NCI-H446 treated with DMSO at 0.1 percent for 48 hours (cell line): ENCODE measurements at regions not wholly inside any gene's neighbourhood (a gene's known extent, or its start where the extent isn't known, plus 50 kb on each side); places are given as distances from the start of the nearest gene placed in this dataset.
"Not testable (repeated sequence)": the region's sequence is repeated elsewhere in the genome, so short reads cannot be mapped to it uniquely, and the experiment has no call there.

Source experiments
- DNase-seq: peaks from one replicate; lab custom pipeline; 2025; lab: John Stamatoyannopoulos, UW

DNA sequence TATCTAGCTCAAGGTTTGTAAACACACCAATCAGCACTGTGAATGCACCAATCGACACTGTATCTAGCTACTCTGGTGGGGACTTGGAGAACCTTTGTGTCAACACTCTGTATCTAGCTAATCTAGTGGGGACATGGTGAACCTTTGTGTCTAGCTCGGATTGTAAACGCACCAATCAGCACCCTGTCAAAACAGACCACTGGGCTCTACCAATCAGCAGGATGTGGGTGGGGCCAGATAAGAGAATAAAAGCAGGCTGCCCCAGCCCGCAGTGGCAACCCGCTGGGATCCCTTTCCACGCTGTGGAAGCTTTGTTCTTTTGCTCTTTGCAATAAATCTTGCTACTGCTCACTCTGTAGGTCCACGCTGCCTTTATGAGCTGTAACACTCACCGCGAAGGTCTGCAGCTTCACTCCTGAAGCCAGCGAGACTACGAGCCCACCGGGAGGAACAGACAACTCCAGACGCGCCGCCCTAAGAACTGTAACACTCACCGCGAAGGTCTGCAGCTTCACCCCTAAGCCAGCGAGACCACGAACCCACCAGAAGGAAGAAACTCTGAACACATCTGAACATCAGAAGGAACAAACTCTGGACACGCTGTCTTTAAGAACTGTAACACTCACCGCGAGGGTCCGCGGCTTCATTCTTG, 128.5 kb downstream of the MRPL14 start:
- DNase-seq = not testable (repeated sequence)

DNA sequence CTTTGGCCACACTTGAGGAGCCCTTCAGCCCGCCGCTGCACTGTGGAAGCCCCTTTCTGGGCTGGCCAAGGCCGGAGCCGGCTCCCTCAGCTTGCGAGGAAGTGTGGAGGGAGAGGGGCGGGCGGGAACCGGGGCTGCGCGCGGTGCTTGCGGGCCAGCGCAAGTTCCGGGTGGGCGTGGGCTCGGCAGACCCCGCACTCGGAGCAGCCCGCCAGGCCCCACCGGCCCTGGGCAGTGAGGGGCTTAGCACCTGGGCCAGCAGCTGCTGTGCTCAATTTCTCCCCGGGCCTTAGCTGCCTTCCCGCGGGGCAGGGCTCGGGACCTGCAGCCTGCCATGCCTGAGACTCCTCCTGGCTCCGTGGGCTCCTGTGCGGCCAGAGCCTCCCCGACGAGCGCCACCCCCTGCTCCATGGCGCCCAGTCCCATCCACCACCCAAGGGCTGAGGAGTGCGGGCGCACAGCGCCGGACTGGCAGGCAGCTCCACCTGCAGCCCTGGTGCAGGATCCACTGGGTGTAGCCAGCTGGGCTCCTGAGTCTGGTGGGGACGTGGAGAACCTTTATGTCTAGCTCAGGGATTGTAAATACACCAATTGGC, 129.2 kb downstream of the MRPL14 start:
- DNase-seq = not testable (repeated sequence)

DNA sequence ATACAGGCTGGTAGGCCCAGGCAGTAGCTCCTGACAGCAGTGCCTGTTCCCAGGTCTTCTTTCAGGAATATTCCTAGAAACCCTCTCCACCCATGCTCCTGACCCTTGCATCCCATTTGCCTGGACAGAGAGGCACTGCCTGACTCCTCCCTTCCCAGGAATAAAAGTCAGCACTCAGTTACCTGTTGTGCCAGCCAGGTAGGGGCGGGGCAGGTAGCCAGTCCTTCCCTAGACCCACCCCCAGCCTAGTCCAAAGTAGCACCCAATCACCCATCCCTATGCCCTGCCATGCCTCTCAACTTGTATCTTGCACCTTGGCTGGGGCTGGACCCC, 129.9 kb downstream of the MRPL14 start:
- DNase-seq = no peak

DNA sequence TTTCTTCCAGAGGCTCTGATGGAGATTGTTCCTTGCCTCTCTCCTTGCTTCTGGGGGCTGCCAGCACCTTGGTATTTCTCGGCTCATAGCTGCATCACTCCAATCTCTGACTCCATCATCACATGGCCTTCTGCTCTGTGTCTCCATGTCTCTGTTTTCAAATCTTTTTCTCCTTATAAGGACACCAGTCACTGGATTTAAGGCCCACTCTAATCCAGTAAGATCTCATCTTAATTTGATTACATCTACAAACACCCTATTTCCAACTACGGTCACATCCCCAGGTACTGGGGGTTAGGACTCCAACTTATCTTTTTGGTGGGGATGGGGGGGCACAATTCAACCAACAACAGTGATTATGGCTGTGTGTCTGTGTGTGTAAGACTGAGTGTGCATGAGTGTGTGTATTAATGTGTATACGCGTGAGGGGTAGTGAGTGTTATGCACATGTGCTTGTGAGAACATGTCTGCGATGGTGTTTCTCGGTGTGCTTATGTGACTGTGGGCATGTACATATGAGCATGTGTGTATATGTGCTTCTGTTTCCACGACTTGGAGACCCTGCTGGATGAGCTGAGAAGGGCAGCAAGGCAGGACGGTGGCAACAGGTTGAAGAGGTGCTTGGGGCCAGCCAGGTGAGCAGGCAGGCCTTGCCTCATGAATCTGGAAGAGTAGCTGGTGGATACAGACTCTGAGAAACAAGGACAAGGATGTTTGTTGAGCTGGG, 130.5 kb downstream of the MRPL14 start:
- no peak for DNase-seq

DNA sequence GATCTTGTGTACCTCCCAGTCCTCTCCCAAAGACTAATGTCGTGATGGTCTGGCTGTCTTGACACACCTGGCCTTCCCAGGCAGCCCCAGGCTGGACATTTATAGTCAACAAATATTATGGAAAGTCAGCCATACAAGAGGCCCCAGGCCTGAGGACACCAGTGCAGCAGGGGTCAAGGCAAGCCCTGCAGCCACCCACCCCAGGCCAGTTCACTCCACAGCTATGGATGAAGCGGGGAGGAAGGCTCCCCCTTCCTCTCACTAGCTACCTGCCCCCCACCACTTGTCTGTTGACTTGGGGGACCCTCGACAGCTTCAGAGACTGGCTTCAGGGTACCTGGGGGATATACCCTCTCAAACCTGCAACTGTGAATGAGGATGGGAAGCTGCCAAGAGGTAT, 132.1 kb downstream of the MRPL14 start:
- DNase-seq = no peak

DNA sequence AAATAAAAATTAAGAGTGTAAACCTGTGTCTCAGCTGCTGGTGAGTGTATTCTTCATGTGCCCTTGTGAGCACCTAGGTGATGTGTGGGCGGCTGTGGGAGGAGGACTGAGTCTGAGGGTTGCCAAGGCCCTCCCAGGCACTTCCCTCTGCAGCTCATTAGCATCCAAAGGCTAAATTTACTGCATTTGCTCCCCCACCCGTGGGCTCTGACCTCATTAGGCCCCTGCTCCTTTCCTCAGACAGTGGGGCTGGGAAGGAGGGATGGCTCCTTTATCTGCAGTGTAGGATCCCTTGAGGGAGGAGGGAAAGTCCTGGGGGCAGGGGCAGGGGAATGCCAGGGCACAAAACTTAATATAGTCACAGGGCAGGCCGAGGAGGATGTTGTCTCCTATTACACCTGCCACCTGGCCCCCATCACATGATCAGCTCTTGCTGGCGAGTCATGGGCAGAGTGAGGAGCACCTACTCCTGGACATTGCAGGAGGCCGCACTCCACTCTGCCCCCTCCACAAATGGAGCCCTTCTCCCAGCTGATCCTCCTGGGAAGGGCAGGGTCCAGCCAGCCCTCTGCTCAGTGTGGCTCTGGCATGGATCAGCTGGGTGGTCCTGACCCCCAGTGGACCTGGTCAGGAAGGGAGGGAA, 133.2 kb downstream of the MRPL14 start:
- no peak for DNase-seq

DNA sequence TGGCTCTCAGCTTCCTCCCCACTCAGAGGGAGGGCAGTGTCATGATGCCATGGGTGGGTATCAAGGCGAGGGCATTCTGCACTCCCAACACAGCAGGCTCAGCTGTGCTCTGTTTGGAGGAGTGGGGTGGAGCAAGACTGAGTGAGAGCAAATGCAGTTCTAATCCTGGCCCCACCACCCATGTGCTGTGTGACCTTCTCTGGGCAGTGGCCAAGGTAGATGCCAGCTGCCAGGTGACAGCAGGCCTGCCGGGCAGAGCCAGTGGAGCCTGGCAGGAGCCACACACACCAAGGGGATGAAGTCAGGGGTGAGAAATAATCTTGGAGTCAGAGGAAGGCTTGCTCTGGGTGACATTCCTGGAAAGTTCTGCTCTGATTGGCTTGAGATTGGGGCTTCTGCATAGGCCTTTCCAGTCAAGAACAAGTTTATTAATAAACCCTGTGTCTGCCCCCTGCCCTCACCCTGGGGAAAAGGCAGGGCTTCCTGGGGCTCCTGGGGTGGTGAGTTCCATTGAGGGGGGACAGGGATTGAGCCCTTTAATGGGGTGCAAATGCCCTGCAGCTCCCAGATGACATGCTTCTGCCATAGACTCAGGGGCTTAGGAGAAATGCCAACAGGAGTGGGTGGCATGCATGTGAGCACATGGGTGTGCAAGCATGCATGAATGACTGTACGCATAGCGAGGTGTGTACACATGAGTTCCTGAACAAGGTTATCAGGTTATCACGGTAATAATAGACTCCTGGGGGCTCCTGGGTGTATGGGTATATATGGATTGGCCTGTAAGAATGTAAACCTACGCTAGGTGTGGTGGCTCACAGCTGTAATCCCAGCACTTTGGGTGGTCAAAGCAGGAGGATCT, 134.2 kb downstream of the MRPL14 start:
- DNase-seq = peak; percentile 41

DNA sequence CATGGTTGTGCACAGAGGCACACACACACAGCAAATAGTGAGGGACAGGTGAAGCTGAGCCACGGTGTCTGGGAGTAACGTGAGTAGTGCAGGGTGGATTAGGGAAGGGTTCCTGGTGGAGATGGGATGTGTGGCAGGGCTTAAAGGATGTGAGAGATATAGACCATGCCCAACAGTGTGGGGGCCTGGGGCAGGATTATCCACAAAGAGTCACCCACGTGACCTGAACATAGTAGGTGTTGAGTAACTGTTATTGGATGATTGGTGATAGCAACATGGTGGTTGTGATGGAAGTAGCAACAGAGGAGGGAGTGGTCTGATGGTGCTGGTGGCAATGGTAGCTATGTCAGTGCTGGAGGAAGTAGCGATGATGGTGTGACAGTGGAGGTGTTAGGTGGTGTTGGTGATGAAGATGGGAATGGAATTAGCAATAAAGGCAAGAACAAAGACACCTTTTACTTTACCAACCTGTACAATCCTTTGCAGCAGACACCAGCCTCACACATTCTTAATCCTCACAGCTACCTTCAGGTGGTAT, 135.1 kb downstream of the MRPL14 start:
- no peak for DNase-seq

DNA sequence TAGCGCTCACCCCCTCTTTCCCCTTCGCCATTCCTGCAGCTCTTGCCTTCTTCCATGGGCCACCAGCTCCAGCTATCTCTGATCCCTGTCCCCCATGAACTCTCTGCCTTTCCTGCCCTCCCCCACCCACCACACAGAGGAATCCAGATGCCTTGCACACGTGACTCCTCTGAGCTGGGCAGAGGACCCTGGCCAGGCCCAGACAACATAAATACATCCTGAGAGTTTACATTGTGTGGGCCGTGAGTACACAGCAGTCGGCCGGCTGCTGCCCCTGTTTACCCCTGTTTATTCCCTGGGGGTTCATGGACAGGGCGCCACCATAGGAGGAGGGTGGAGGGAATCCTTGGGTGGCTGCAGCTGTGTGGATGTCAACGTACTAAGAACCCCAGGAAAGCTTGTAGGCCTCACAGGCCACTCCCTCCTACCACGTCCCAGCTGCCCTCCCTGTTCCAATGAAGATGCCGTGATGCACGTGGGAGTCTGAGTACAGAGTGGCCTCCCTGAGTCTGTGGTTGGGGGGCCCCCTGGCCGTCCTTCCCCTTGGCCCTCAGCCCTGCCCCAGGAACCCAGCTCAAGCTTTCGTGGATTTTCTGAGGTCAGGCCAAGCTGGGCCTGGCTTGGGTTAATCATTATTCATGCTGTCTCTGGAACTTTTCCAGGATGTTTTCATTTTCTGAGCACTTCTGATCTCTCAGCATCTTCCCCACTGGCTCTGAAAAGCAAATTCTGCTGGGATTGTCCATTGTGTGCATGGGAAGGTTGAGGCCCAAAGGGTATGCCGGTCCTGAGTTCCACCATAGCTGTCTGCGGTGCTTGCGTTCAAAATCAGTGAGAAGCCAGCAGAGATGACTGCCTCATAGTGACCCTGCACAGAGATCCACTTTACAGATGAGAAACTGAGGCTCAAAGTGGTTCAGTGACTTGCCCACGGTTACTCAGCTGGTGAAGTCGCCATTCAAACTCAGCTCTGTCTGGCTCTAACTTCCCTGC, 136.3 kb downstream of the MRPL14 start:
- DNase-seq = no peak

DNA sequence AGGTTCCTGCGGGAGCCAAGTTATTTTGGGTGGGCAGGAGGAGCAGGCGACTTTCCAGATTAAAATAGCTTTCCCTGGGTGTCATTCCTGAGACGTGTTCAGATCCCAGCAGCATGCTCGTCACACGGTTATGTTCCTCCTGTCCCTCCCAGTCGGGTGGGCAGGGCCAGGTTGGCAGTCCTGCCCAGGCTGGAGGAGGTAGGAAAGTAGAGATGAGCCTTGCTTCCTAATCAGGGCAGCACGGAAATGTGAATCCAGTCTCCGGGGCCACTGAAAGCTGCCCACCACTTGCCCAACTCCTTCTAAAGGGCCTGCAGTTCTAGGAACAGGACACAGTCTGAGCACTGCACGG, 137.0 kb downstream of the MRPL14 start:
- DNase-seq = no peak

DNA sequence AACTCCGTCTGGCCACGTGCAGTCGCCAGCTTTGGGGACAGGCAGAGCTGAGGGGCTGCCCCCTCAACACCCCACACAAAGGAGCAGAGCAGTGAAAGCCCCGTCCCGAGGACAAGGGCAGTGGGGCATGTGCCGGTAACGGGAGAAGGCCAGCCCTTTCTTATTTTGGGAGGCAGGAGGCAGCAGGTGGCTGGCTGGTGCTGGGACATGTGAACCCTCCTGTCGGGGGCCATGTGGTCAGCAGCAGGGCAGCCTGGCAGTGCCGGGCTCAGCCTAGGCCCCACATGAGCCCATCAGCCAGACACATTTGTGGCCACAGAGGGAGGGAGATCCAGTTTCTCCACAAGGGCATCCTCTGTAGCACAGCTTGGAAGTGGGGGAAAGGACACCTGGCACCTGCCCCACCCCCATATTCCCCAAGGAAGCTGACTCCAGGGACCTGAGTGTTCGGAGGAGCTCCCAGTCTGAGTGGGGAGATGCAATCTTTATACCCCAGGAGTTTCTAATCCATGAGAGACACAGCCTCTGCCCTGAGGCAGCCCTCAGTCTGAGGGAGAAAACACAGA, 137.6 kb downstream of the MRPL14 start:
- no peak for DNase-seq

DNA sequence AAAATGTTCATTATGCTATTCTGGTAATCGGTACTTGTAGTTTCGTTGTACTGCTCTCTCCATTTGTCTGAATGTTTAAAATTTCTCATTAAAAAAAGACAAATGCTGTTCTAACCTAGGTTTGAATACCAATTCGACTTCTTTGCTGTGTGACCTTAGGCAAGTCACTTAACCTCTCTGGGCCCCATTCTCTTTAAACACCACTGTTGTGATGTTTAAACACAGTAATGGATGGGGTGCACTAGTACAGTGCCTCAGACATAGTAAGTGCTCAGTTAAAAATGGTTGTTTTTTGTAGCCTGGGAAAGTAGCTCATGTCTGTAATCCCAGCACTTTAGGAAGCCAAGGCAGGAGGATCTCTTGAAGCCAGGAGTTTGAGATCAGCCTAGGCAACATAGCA, 138.5 kb downstream of the MRPL14 start:
- no peak for DNase-seq

DNA sequence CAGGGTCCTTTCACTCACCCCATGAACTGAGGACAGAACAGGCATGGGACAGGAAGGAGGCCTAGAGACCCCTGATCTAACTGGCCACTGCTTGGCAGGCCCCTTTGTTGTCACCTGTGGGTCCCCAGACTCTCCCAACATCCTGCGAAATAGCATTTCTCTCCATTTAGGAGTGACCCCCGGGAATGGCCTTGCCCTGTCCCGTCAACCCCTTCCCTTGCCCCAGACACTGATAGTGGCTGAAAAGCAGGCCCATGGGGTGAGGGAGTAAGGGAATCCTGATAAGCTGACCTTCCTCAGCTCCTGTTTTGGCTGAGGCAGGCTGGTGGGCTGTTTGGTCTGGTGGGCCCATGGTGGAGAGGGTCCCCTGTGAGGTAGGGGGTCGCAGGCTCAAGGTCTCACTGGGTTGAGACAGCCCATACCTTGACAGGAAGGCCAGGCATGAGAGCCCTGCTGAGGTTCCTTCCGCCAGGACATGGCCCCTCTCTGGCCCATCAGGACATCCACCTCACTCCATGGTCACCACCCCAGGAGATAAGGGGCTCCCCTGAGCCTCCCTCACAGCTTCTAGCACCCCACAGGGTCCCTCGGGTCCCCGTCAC, 139.3 kb downstream of the MRPL14 start:
- DNase-seq = no peak

DNA sequence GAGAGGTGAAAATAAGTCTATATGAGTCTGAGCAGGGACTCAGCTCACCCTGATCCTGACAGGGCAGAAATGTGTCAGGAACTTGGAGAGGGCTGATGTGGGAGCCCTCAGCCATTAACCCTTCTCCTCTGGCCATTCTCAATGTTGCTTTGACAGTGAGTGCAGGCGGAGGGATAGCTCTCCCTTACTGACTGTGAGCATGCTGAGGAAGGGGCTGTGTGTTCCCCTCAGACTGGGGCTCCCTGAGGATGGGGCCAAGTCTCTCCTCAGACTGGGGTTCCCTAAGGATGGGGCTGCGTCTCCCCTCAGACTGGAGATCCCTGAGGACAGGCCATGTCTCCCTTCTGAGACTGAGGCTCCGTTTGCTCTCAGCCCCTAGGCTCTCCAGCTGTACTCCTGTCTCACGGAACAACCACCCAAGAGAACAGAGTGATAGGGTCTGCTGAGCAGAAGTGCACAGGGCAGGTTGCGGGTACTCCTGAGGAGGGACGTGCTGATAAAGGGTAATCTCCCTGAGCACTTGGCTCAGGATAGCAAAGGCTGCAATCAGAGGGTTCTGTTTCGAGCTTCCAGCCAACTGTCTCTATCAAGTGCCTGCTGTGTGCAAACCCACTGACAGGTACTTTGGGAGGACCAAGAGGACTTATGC, 141.0 kb downstream of the MRPL14 start:
- DNase-seq = no peak

DNA sequence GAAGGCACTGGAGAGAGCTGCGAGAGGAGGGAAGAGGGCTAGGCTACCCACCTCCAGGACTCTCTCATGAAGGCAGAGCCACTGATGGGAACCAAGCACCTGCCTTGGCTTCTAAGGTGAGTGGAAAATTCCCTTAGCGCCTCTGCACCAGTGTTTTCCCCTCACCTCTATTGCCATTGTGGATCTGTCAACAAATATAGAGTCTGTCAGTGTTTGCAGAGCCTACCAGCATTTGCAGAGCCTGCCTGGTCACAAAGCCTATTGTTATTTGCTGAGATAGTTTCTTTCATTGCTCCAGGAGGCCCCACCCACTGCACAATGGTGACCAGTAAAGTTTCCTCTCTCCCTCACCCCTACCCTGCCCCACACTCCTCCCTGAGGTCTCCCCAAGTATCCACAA, 141.9 kb downstream of the MRPL14 start:
- no peak for DNase-seq

DNA sequence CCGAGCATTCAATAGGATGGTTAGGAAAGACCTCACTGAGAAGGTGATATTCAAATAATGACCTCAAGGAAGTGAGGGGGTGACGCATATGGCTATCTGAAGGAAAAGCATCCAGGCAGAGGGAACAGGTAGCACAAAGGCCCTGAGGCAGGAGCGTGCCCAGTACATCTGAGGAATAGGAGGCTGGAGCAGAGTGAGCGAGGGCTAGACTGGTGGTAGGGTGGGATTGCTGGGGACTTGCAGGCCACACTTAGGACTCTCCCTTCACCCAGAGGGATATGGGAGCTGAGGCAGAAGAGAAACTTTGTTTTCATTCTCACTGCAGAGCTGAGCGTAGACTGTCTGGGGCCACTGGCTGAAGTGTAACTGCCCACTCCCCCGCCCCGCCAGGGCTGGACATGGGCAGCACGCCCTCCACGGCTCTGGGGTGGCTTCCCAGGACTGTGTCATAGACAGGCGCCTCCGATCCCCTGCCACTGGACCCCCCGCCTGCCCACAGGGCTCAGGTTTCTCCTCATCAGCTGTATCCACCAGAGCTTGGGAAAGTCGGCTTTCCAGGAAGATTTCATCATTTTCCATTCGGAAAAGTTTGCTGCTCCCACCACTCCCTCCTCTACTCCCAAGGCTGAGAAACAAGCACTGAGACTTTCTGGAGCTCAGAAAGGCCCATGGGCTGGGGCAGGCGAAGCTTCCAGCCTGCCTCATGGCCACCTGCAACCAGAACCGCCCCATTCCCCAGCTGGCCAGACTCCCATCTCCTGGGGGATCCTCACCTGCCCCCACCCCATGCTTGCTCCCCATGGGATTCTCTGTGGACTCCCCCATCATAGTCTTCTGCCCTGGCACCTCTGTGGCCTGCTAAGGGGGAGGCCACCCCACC, 142.6 kb downstream of the MRPL14 start:
- DNase-seq = no peak

DNA sequence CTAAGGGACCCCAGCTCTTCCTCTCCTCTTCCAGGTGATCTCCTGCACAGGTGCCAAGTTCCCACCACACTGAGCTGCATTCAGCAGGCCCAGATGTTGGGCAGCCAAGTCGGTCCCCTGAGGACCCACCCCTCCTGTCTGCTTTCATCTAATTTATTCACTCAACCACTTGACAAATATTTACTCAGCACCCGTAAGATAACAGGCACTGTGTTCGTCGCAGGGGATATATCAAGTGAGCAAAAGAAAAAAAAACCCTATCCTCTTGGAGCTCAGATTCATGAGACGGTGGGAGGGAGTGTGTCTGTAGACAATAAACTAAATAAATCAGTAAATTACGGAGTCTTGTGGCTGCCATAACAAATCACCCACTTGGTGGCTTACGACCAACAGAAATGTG, 143.6 kb downstream of the MRPL14 start:
- DNase-seq = no peak

DNA sequence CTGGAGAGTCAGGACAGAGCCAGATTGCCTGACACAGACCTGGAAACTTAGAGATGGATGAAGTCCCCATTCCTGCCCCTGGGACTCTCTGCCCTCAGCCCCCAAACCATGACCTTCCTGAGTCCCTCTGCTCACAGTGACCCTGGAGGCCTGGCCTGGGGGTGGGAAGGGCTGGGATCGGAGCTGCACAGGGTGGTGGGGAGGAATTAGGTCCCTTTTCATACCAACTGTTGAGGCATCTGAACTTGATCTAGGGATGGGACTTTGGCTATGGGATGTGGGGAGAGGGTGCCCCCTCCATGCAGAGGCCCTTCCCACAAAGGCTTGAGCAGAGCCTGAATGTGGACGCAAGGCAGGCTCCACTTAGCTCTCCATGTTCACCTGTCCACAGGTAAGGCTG, 144.1 kb downstream of the MRPL14 start:
- no peak for DNase-seq
